ENCODE measurements at regions not wholly inside any gene's neighbourhood (a gene's known extent, or its start where the extent isn't known, plus 50 kb on each side); places are given as distances from the start of the nearest gene placed in this dataset.
"Not testable (repeated sequence)": the region's sequence is repeated elsewhere in the genome, so short reads cannot be mapped to it uniquely, and the experiment has no call there.

GRCh38 chr3:26252001-26252400 is 370.6 kb upstream of the LRRC3B start:
- Mint-ChIP-seq H3K4me1 (ENCODE audit: low read depth) (no peaks in the 10 kb centered on the region), H3K4me3 (no peak overlapping the region), H3K27me3 (no peaks in the 10 kb centered on the region), H3K27ac (no peak overlapping the region), H3K36me3 (no peaks in the 10 kb centered on the region), H3K9me3 (ENCODE audit: low read depth) (no peaks in the 10 kb centered on the region)

GRCh38 chr3:26256224-26256623 is 366.3 kb upstream of the LRRC3B start:
- no peaks in the 10 kb centered on the region for H3K27me3 Mint-ChIP-seq
- peaks cover 7% of the 10 kb centered on the region for H3K9me3 Mint-ChIP-seq (ENCODE audit: low read depth)
- no peaks in the 10 kb centered on the region for H3K4me1 Mint-ChIP-seq (ENCODE audit: low read depth)
- no peaks in the 10 kb centered on the region for H3K36me3 Mint-ChIP-seq
- no peak overlapping the region for H3K27ac Mint-ChIP-seq
- H3K4me3 Mint-ChIP-seq, result no peak overlapping the region

- Mint-ChIP-seq H3K36me3 (no peaks in the 10 kb centered on the region), H3K4me3 (no peak overlapping the region), H3K27me3 (no peaks in the 10 kb centered on the region), H3K4me1 (ENCODE audit: low read depth) (no peaks in the 10 kb centered on the region), H3K27ac (no peak overlapping the region), H3K9me3 (ENCODE audit: low read depth) (peaks cover 13% of the 10 kb centered on the region)
Measured at GRCh38 chr3:26259176-26259575, 363.4 kb upstream of the LRRC3B start.

- H3K27me3 Mint-ChIP-seq, result no peaks in the 10 kb centered on the region
- no peaks in the 10 kb centered on the region for H3K36me3 Mint-ChIP-seq
- H3K4me3 Mint-ChIP-seq, result no peak overlapping the region
- no peak overlapping the region for H3K27ac Mint-ChIP-seq
- peaks cover 13% of the 10 kb centered on the region for H3K9me3 Mint-ChIP-seq (ENCODE audit: low read depth)
- H3K4me1 Mint-ChIP-seq (ENCODE audit: low read depth), result no peaks in the 10 kb centered on the region
Measured at GRCh38 chr3:26260139-26260538, 362.4 kb upstream of the LRRC3B start.

GRCh38 chr3:26264708-26265107 is 357.9 kb upstream of the LRRC3B start:
- H3K9me3 Mint-ChIP-seq (ENCODE audit: low read depth), result peaks cover 9% of the 10 kb centered on the region
- no peaks in the 10 kb centered on the region for H3K4me1 Mint-ChIP-seq (ENCODE audit: low read depth)
- H3K27me3 Mint-ChIP-seq, result no peaks in the 10 kb centered on the region
- H3K4me3 Mint-ChIP-seq, result no peak overlapping the region
- H3K27ac Mint-ChIP-seq, result no peak overlapping the region
- H3K36me3 Mint-ChIP-seq, result no peaks in the 10 kb centered on the region

GRCh38 chr3:26271848-26272247 is 350.7 kb upstream of the LRRC3B start:
- no peaks in the 10 kb centered on the region for H3K36me3 Mint-ChIP-seq
- H3K27me3 Mint-ChIP-seq, result no peaks in the 10 kb centered on the region
- H3K9me3 Mint-ChIP-seq (ENCODE audit: low read depth), result no peaks in the 10 kb centered on the region
- no peaks in the 10 kb centered on the region for H3K4me1 Mint-ChIP-seq (ENCODE audit: low read depth)
- no peak overlapping the region for H3K4me3 Mint-ChIP-seq
- H3K27ac Mint-ChIP-seq, result no peak overlapping the region

- Mint-ChIP-seq H3K27me3 (no peaks in the 10 kb centered on the region), H3K36me3 (no peaks in the 10 kb centered on the region), H3K4me3 (no peak overlapping the region), H3K4me1 (ENCODE audit: low read depth) (no peaks in the 10 kb centered on the region), H3K9me3 (ENCODE audit: low read depth) (no peaks in the 10 kb centered on the region), H3K27ac (no peak overlapping the region)
Measured at GRCh38 chr3:26273196-26273595, 349.4 kb upstream of the LRRC3B start.

GRCh38 chr3:26279091-26279490 is 343.5 kb upstream of the LRRC3B start:
- Mint-ChIP-seq H3K27ac (no peak overlapping the region), H3K27me3 (no peaks in the 10 kb centered on the region), H3K36me3 (no peaks in the 10 kb centered on the region), H3K4me1 (ENCODE audit: low read depth) (no peaks in the 10 kb centered on the region), H3K4me3 (no peak overlapping the region), H3K9me3 (ENCODE audit: low read depth) (peaks cover 20% of the 10 kb centered on the region)

GRCh38 chr3:26280517-26280916 is 342.1 kb upstream of the LRRC3B start:
- no peaks in the 10 kb centered on the region for H3K27me3 Mint-ChIP-seq
- H3K9me3 Mint-ChIP-seq (ENCODE audit: low read depth), result peaks cover 30% of the 10 kb centered on the region
- H3K4me1 Mint-ChIP-seq (ENCODE audit: low read depth), result no peaks in the 10 kb centered on the region
- no peak overlapping the region for H3K4me3 Mint-ChIP-seq
- H3K36me3 Mint-ChIP-seq, result no peaks in the 10 kb centered on the region
- H3K27ac Mint-ChIP-seq, result no peak overlapping the region

GRCh38 chr3:26281284-26281985 is 341.1 kb upstream of the LRRC3B start:
- Mint-ChIP-seq H3K27ac (no peak overlapping the region), H3K36me3 (no peaks in the 10 kb centered on the region), H3K27me3 (no peaks in the 10 kb centered on the region), H3K9me3 (ENCODE audit: low read depth) (peaks cover 37% of the 10 kb centered on the region), H3K4me3 (no peak overlapping the region), H3K4me1 (ENCODE audit: low read depth) (no peaks in the 10 kb centered on the region)

GRCh38 chr3:26284503-26284902 is 338.1 kb upstream of the LRRC3B start:
- H3K27me3 Mint-ChIP-seq; H3K4me3 Mint-ChIP-seq; H3K36me3 Mint-ChIP-seq; H3K27ac Mint-ChIP-seq; H3K4me1 Mint-ChIP-seq (ENCODE audit: low read depth): not testable (repeated sequence)
- peaks cover 43% of the 10 kb centered on the region for H3K9me3 Mint-ChIP-seq (ENCODE audit: low read depth)

GRCh38 chr3:26291840-26292239 is 330.7 kb upstream of the LRRC3B start:
- H3K4me1 Mint-ChIP-seq (ENCODE audit: low read depth), result no peaks in the 10 kb centered on the region
- no peak overlapping the region for H3K4me3 Mint-ChIP-seq
- H3K27me3 Mint-ChIP-seq, result no peaks in the 10 kb centered on the region
- no peaks in the 10 kb centered on the region for H3K36me3 Mint-ChIP-seq
- H3K9me3 Mint-ChIP-seq (ENCODE audit: low read depth), result peaks cover 6% of the 10 kb centered on the region
- no peak overlapping the region for H3K27ac Mint-ChIP-seq

- H3K27ac Mint-ChIP-seq, result no peak overlapping the region
- H3K4me1 Mint-ChIP-seq (ENCODE audit: low read depth), result no peaks in the 10 kb centered on the region
- no peak overlapping the region for H3K4me3 Mint-ChIP-seq
- no peaks in the 10 kb centered on the region for H3K27me3 Mint-ChIP-seq
- no peaks in the 10 kb centered on the region for H3K36me3 Mint-ChIP-seq
- peaks cover 6% of the 10 kb centered on the region for H3K9me3 Mint-ChIP-seq (ENCODE audit: low read depth)
Measured at GRCh38 chr3:26292780-26293179, 329.8 kb upstream of the LRRC3B start.

- no peak overlapping the region for H3K27ac Mint-ChIP-seq
- H3K36me3 Mint-ChIP-seq, result no peaks in the 10 kb centered on the region
- peaks cover 6% of the 10 kb centered on the region for H3K9me3 Mint-ChIP-seq (ENCODE audit: low read depth)
- no peak overlapping the region for H3K4me3 Mint-ChIP-seq
- H3K27me3 Mint-ChIP-seq, result no peaks in the 10 kb centered on the region
- H3K4me1 Mint-ChIP-seq (ENCODE audit: low read depth), result no peaks in the 10 kb centered on the region
Measured at GRCh38 chr3:26293329-26293844, 329.2 kb upstream of the LRRC3B start.

GRCh38 chr3:26307192-26307591 is 315.4 kb upstream of the LRRC3B start:
- no peaks in the 10 kb centered on the region for H3K4me1 Mint-ChIP-seq (ENCODE audit: low read depth)
- no peaks in the 10 kb centered on the region for H3K27me3 Mint-ChIP-seq
- H3K36me3 Mint-ChIP-seq, result no peaks in the 10 kb centered on the region
- H3K4me3 Mint-ChIP-seq, result no peak overlapping the region
- peaks cover 14% of the 10 kb centered on the region for H3K9me3 Mint-ChIP-seq (ENCODE audit: low read depth)
- H3K27ac Mint-ChIP-seq, result no peak overlapping the region

- no peaks in the 10 kb centered on the region for H3K36me3 Mint-ChIP-seq
- H3K27me3 Mint-ChIP-seq, result no peaks in the 10 kb centered on the region
- H3K4me1 Mint-ChIP-seq (ENCODE audit: low read depth), result no peaks in the 10 kb centered on the region
- no peak overlapping the region for H3K27ac Mint-ChIP-seq
- peaks cover 15% of the 10 kb centered on the region for H3K9me3 Mint-ChIP-seq (ENCODE audit: low read depth)
- H3K4me3 Mint-ChIP-seq, result no peak overlapping the region
Measured at GRCh38 chr3:26307787-26308186, 314.8 kb upstream of the LRRC3B start.
